Epithelial cell of esophagus (primary cell): ENCODE measurements at regions not wholly inside any gene's neighbourhood (a gene's known extent, or its start where the extent isn't known, plus 50 kb on each side); places are given as distances from the start of the nearest gene placed in this dataset.

ENCODE experiments used
- DNase-seq: peaks from one replicate; pipeline ENCODE4 v3.0.0; 2010; ENCODE audit warnings: low read depth
- H3K4me3 ChIP-seq: 2 replicates; pipeline ENCODE4 v1.5.1; 2011; ENCODE audit warnings: mild to moderate bottlenecking, low read length, control low read depth
- TF ChIP-seq, protein P1 (sequence below): IDR thresholded peaks from 2 replicates; pipeline ENCODE4 v1.5.1; 2011; ENCODE audit warnings: low read depth, mild to moderate bottlenecking, low read length, control low read depth, inconsistent platforms; ENCODE audit not compliant: insufficient read depth; ENCODE audit errors: missing control alignments

DNA sequence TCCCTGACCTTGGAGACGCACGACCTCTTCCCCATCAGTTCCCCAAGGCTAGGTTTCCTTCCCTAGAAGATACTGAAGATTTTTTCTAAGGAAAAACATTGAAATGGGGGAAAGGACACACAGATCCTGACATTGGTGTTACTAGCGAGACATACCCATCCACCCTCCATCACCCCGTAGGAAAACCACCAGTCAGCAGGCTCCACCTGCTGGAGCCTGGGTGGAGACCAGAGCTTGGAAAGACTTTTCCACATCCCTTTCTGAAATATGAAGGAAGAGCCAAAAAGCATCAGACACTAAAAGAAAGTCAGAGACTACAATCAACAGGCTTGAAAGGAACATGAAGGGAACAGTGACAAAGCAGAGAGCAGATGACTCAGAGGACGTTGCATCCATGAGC, 638.0 kb downstream of the IRX1 start:
- TF ChIP-seq, protein P1, sequence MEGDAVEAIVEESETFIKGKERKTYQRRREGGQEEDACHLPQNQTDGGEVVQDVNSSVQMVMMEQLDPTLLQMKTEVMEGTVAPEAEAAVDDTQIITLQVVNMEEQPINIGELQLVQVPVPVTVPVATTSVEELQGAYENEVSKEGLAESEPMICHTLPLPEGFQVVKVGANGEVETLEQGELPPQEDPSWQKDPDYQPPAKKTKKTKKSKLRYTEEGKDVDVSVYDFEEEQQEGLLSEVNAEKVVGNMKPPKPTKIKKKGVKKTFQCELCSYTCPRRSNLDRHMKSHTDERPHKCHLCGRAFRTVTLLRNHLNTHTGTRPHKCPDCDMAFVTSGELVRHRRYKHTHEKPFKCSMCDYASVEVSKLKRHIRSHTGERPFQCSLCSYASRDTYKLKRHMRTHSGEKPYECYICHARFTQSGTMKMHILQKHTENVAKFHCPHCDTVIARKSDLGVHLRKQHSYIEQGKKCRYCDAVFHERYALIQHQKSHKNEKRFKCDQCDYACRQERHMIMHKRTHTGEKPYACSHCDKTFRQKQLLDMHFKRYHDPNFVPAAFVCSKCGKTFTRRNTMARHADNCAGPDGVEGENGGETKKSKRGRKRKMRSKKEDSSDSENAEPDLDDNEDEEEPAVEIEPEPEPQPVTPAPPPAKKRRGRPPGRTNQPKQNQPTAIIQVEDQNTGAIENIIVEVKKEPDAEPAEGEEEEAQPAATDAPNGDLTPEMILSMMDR, result peak; percentile 47
- H3K4me3 ChIP-seq, result no peak overlapping the region
- peak; percentile 36 for DNase-seq

- DNase-seq, result no peak
- H3K4me3 ChIP-seq, result no peak overlapping the region
- TF ChIP-seq, protein P1, result no peak
Observed at GRCh38 chr5:4243479-4244264, 648.0 kb downstream of the IRX1 start.

- TF ChIP-seq, protein P1, result no peak
- no peak for DNase-seq
- H3K4me3 ChIP-seq, result no peak overlapping the region
Observed at GRCh38 chr5:4244306-4244705, 648.7 kb downstream of the IRX1 start.

DNA sequence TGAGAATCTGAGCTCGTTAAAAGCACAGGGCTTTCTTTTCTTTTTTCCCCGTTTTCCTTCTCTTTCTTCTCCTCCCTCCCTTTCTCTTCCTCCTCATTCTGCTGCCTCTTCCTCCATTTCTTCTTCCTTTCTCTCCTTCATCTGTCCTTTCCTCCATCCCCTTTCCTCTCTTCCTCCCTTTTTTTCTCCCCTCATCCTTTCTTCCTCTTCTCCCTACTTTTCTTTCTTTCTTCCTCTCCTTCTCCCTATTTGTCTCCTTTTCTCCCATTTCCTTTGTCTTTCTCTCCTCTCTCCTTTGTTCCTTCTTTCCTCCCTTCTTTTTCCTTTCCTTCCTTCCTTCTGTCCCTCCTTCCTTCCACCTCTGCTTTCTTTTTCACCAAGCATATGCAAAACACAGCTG, 649.4 kb downstream of the IRX1 start:
- H3K4me3 ChIP-seq, result no peak overlapping the region
- DNase-seq, result no peak
- TF ChIP-seq, protein P1, result no peak

- no peak for DNase-seq
- no peak overlapping the region for H3K4me3 ChIP-seq
- TF ChIP-seq, protein P1, result no peak
Observed at GRCh38 chr5:4245511-4245910, 649.9 kb downstream of the IRX1 start.

GRCh38 chr5:4246447-4246846, 650.8 kb downstream of the IRX1 start:
- peak; percentile 84 for DNase-seq
- TF ChIP-seq, protein P1, result no peak
- no peak overlapping the region for H3K4me3 ChIP-seq

DNA sequence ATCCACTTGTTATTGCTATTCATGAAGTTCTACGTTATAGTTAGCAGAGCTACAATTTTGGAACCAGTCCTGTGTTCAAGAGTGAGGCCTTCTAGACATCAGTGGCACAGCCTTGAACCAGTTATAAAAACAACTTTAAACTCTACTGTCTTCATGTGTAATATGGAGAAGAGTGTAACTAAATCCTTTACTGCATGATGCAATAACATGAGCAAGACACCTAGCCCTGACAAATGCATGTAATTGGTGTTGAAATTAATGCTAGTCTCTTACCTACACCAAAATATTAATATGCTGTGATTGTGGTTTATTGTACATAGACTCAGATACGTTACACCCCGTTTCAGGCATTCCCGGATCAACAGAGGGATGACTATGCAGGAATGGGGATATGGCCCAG, 654.6 kb downstream of the IRX1 start:
- no peak overlapping the region for H3K4me3 ChIP-seq
- peak; percentile 24 for DNase-seq
- TF ChIP-seq, protein P1, result no peak
